ENCODE measurements at regions not wholly inside any gene's neighbourhood (a gene's known extent, or its start where the extent isn't known, plus 50 kb on each side); places are given as distances from the start of the nearest gene placed in this dataset.
A peak's percentile ranks its signal among the peaks of the same experiment; 100 is the strongest.
"Not testable (repeated sequence)": the region's sequence is repeated elsewhere in the genome, so short reads cannot be mapped to it uniquely, and the experiment has no call there.

GRCh38 chrX:98931216-98931615 lies 1478.9 kb downstream of the PCDH19 start:
- no peak overlapping the region for H3K4me3 ChIP-seq
- TF ChIP-seq CTCF (IDR thresholded peaks at IDR 0.05) (no peak), POLR2A (IDR thresholded peaks at IDR 0.05) (no peak)
- H3K9me3 ChIP-seq (replicated peaks in 1 of 3): no peaks in the 10 kb centered on the region
- no peak overlapping the region for H3K27ac ChIP-seq
- 18 to 27% (median 24%) methylated on average over 1 of the region's 1 CpG for WGBS, 4 donors
- no peaks in the 10 kb centered on the region for H3K36me3 ChIP-seq (replicated peaks in 1 of 2)
- no peaks in the 10 kb centered on the region for H3K4me1 ChIP-seq (replicated peaks in 1 of 2)
- H3K27me3 ChIP-seq: peaks cover 15% of the 10 kb centered on the region
- no peak for DNase-seq
- intact Hi-C loops (cut with DNase I): no loop called here

- TF ChIP-seq POLR2A (IDR thresholded peaks at IDR 0.05) (no peak), CTCF (IDR thresholded peaks at IDR 0.05) (no peak)
- no peak for DNase-seq
- Histone ChIP-seq H3K27me3 (no peaks in the 10 kb centered on the region), H3K27ac (no peak overlapping the region), H3K4me3 (no peak overlapping the region), H3K36me3 (replicated peaks in 1 of 2) (no peaks in the 10 kb centered on the region), H3K4me1 (replicated peaks in 1 of 2) (no peaks in the 10 kb centered on the region), H3K9me3 (replicated peaks in 1 of 3) (no peaks in the 10 kb centered on the region)
- WGBS, 4 donors: 35 to 39% (median 36%) methylated on average over 3 of the region's 3 CpGs
- intact Hi-C loops (cut with DNase I): no loop called here
Measured at GRCh38 chrX:98924511-98924910, 1485.6 kb downstream of the PCDH19 start.

GRCh38 chrX:98897191-98897590 lies 1512.9 kb downstream of the PCDH19 start:
- H3K27me3 ChIP-seq: peaks cover 6% of the 10 kb centered on the region
- no peak for TF ChIP-seq CTCF (IDR thresholded peaks at IDR 0.05)
- no peak for TF ChIP-seq POLR2A (IDR thresholded peaks at IDR 0.05)
- H3K27ac ChIP-seq: no peak overlapping the region
- no peaks in the 10 kb centered on the region for H3K4me1 ChIP-seq (replicated peaks in 1 of 2)
- H3K36me3 ChIP-seq (replicated peaks in 1 of 2): no peaks in the 10 kb centered on the region
- H3K9me3 ChIP-seq (replicated peaks in 1 of 3): no peaks in the 10 kb centered on the region
- WGBS, 4 donors: 58 to 70% (median 61%) methylated on average over 1 of the region's 1 CpG
- DNase-seq: no peak
- intact Hi-C loops (cut with DNase I): no loop called here
- H3K4me3 ChIP-seq: no peak overlapping the region

GRCh38 chrX:98850639-98851038 lies 1559.4 kb downstream of the PCDH19 start:
- H3K27ac ChIP-seq; intact Hi-C loops (cut with DNase I); H3K27me3 ChIP-seq; H3K4me1 ChIP-seq (replicated peaks in 1 of 2); H3K9me3 ChIP-seq (replicated peaks in 1 of 3); H3K4me3 ChIP-seq; H3K36me3 ChIP-seq (replicated peaks in 1 of 2): not testable (repeated sequence)
- peak in 3 of 7 donors; percentile 1 to 46 (median 22) for DNase-seq
- WGBS, 4 donors: 22 to 32% (median 28%) methylated on average over 6 of the region's 6 CpGs
- peak in 2 of 6 experiments; percentile 13 to 17 for TF ChIP-seq CTCF (IDR thresholded peaks at IDR 0.05)

Data from adrenal gland (tissue), 9 donors.